Ascending aorta (tissue), 2 donors: ENCODE measurements at regions not wholly inside any gene's neighbourhood (a gene's known extent, or its start where the extent isn't known, plus 50 kb on each side); places are given as distances from the start of the nearest gene placed in this dataset.

Experiments
- DNase-seq, 2 donors: peaks; one replicate each; pipeline ENCODE4 v3.0.0-alpha.2; 2019; ENCODE audit warnings: low spot score in 2 of 2
- H3K27ac ChIP-seq, 2 donors: fragments of 200-600 bp; sonication (generic); one replicate each; pipeline ENCODE4 v1.5.1; 2016 to 2017; ENCODE audit warnings: mild to moderate bottlenecking in 1 of 2
- H3K27me3 ChIP-seq: fragments of 200-600 bp; sonication (generic); one replicate; pipeline ENCODE4 v1.5.1; 2017
- H3K36me3 ChIP-seq, 2 donors: fragments of 200-600 bp; sonication (generic); one replicate each; pipeline ENCODE4 v1.5.1; 2016
- H3K4me1 ChIP-seq, 2 donors: fragments of 200-600 bp; sonication (generic); one replicate each; pipeline ENCODE4 v1.5.1; 2016 to 2017; ENCODE audit warnings: mild to moderate bottlenecking in 1 of 2
- H3K4me3 ChIP-seq, 2 donors: fragments of 200-600 bp; sonication (generic); one replicate each; pipeline ENCODE4 v1.5.1; 2016 to 2017; ENCODE audit warnings: mild to moderate bottlenecking in 1 of 2
- H3K9me3 ChIP-seq, 2 donors: fragments of 200-600 bp; sonication (generic); one replicate each; pipeline ENCODE4 v1.5.1; 2016
- CTCF ChIP-seq, 3 experiments: fragments of 200-600 bp in 2 of 3; fragments of 450-650 bp in 1 of 3; sonication (generic) in 2 of 3; IDR thresholded peaks; one replicate each; pipeline ENCODE4 v1.5.1; 2016 to 2019; ENCODE audit warnings: antibody characterized with exemption in 3 of 3, mild to moderate bottlenecking in 1 of 3, moderate library complexity in 1 of 3
- intact Hi-C: fragments of 100-400 bp; cut with DNase I; formaldehyde crosslinking; loops from one replicate; pipeline ENCODE4 v1.15.1; 2023

GRCh38 chr20:40851051-40851450 is 162.0 kb upstream of the MAFB start:
- H3K27me3 ChIP-seq: no peaks in the 10 kb centered on the region
- no peak overlapping the region for H3K4me3 ChIP-seq
- intact Hi-C loops: loop anchor here (10.0 kb wide), 1 partner anchor 64 kb away; no protein-coding TSS in a partner anchor
- H3K4me1 ChIP-seq: no peaks in the 10 kb centered on the region
- no peaks in the 10 kb centered on the region for H3K9me3 ChIP-seq
- no peak overlapping the region for H3K27ac ChIP-seq
- no peak for DNase-seq
- no peaks in the 10 kb centered on the region for H3K36me3 ChIP-seq
- TF ChIP-seq CTCF (IDR thresholded peaks at IDR 0.05): no peak

GRCh38 chr20:40855269-40855668 is 166.2 kb upstream of the MAFB start:
- Histone ChIP-seq H3K4me3 (no peak overlapping the region), H3K27ac (no peak overlapping the region), H3K36me3 (no peaks in the 10 kb centered on the region), H3K4me1 (no peaks in the 10 kb centered on the region), H3K27me3 (no peaks in the 10 kb centered on the region), H3K9me3 (no peaks in the 10 kb centered on the region)
- TF ChIP-seq CTCF (IDR thresholded peaks at IDR 0.05): no peak
- intact Hi-C loops: loop anchor here (10.0 kb wide), 1 partner anchor 60 kb away; no protein-coding TSS in a partner anchor
- no peak for DNase-seq

GRCh38 chr20:40856653-40857052 is 167.6 kb upstream of the MAFB start:
- Histone ChIP-seq H3K27ac (no peak overlapping the region), H3K9me3 (no peaks in the 10 kb centered on the region), H3K36me3 (no peaks in the 10 kb centered on the region), H3K27me3 (no peaks in the 10 kb centered on the region), H3K4me3 (no peak overlapping the region), H3K4me1 (no peaks in the 10 kb centered on the region)
- TF ChIP-seq CTCF (IDR thresholded peaks at IDR 0.05): no peak
- no peak for DNase-seq
- intact Hi-C loops: loop anchor here (10.0 kb wide), 1 partner anchor 58 kb away; no protein-coding TSS in a partner anchor

- Histone ChIP-seq H3K9me3 (no peaks in the 10 kb centered on the region), H3K4me3 (no peak overlapping the region), H3K36me3 (no peaks in the 10 kb centered on the region), H3K4me1 (no peaks in the 10 kb centered on the region), H3K27me3 (no peaks in the 10 kb centered on the region), H3K27ac (no peak overlapping the region)
- DNase-seq: no peak
- TF ChIP-seq CTCF (IDR thresholded peaks at IDR 0.05): no peak
- intact Hi-C loops: loop anchor here (10.0 kb wide), 1 partner anchor 214 kb away; no protein-coding TSS in a partner anchor
These were observed 168.1 kb upstream of the TOP1 start for GRCh38 chr20:40860487-40860902.

GRCh38 chr20:40861427-40862008 is 167.1 kb upstream of the TOP1 start:
- intact Hi-C loops: loop anchor here (10.0 kb wide), 1 partner anchor 213 kb away; no protein-coding TSS in a partner anchor
- Histone ChIP-seq H3K4me1 (no peaks in the 10 kb centered on the region), H3K9me3 (no peaks in the 10 kb centered on the region), H3K27ac (no peak overlapping the region), H3K36me3 (no peaks in the 10 kb centered on the region), H3K4me3 (no peak overlapping the region), H3K27me3 (no peaks in the 10 kb centered on the region)
- DNase-seq: no peak
- no peak for TF ChIP-seq CTCF (IDR thresholded peaks at IDR 0.05)
